Osteoblast (primary cell): ENCODE measurements at regions not wholly inside any gene's neighbourhood (a gene's known extent, or its start where the extent isn't known, plus 50 kb on each side); places are given as distances from the start of the nearest gene placed in this dataset.

ENCODE experiments used
- DNase-seq: peaks from one replicate; pipeline ENCODE4 v3.0.0; 2011; ENCODE audit warnings: low spot score, mixed read lengths; ENCODE audit not compliant: insufficient read length; ENCODE audit errors: missing footprints
- H2AFZ ChIP-seq: 2 replicates; pipeline ENCODE4 v1.6.0; 2011; ENCODE audit warnings: mild to moderate bottlenecking, low read length
- H3K27ac ChIP-seq: 2 replicates; pipeline ENCODE4 v1.5.1; 2011; ENCODE audit warnings: mild to moderate bottlenecking, low read depth, low read length, moderate library complexity
- H3K27me3 ChIP-seq: 2 replicates; pipeline ENCODE4 v1.6.0; 2012; ENCODE audit warnings: mild to moderate bottlenecking, control low read depth, inconsistent platforms, low read length, moderate library complexity; ENCODE audit not compliant: insufficient read depth
- H3K36me3 ChIP-seq: 2 replicates; pipeline ENCODE4 v1.5.1; 2011; ENCODE audit warnings: mild to moderate bottlenecking, low read length, control low read depth, moderate library complexity; ENCODE audit not compliant: insufficient read depth
- H3K4me1 ChIP-seq: 2 replicates; pipeline ENCODE4 v1.5.1; 2011; ENCODE audit warnings: mild to moderate bottlenecking, low read length, control low read depth, moderate library complexity; ENCODE audit not compliant: insufficient read depth
- H3K4me2 ChIP-seq: 2 replicates; pipeline ENCODE4 v1.6.0; 2011; ENCODE audit warnings: mild to moderate bottlenecking, low read length; ENCODE audit not compliant: insufficient read depth
- H3K4me3 ChIP-seq: fragments of 200-600 bp; sonication (generic); 3 replicates; pipeline ENCODE4 v1.5.1; 2012; ENCODE audit warnings: mild to moderate bottlenecking, low read length, inconsistent platforms; ENCODE audit not compliant: insufficient read depth
- H3K79me2 ChIP-seq: 2 replicates; pipeline ENCODE4 v1.6.0; 2012; ENCODE audit warnings: mild to moderate bottlenecking, low read length, control low read depth, inconsistent platforms; ENCODE audit not compliant: insufficient read depth
- H3K9me3 ChIP-seq: 2 replicates; pipeline ENCODE4 v1.5.1; 2011; ENCODE audit warnings: low read depth, low read length, control low read depth
- H4K20me1 ChIP-seq: 2 replicates; pipeline ENCODE4 v1.6.0; 2012; ENCODE audit warnings: mild to moderate bottlenecking, low read length, control low read depth; ENCODE audit not compliant: insufficient read depth
- CTCF ChIP-seq: IDR thresholded peaks from 2 replicates; pipeline ENCODE4 v1.5.1; 2011; ENCODE audit warnings: mild to moderate bottlenecking, low read depth, low read length, moderate library complexity; ENCODE audit errors: extremely low read depth

DNA sequence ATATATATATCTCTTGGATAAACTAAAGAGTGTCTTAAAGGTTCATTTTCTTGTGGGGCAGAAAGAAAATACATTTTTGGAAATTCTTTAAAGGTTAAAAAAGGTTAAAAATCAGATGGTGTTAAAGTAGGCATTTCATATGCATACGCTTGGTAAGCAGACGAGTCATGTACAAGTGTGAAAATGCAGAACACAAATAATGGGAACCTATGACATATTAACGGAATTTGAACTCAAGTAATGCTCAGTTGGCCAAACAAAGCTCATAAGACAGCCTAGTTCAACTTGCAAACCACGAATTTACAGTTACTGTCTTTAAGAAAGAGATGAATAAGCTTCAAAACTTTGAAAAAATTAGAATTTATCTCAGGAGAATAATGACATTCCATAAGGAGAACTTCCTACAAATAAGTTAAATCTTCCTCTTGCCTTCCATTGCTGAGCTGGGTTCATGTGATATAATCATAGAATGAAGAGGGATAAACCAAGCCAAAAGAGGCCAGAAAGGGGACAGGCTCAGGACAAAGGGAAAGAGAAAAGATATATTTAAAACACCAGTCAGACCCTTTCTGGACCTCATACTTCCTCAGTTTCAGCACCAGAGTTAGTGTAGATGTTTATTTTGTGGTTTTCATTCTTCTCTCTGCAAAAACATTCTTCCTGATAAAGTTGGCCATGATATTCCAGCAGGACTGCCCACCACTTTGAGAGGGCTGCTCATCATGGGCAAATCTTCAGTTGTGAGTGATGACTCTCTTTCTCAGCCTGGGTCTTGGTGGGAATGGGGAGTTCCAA, 256.7 kb upstream of the CD180 start:
- no peak for TF ChIP-seq CTCF
- Histone ChIP-seq H3K9me3 (no peaks in the 10 kb centered on the region), H3K4me2 (peak overlapping the region; percentile 18), H3K4me3 (no peak overlapping the region), H4K20me1 (no peaks in the 10 kb centered on the region), H3K27ac (no peak overlapping the region), H3K36me3 (no peaks in the 10 kb centered on the region), H2AFZ (no peak overlapping the region), H3K4me1 (peaks cover 7% of the 10 kb centered on the region), H3K79me2 (no peaks in the 10 kb centered on the region), H3K27me3 (no peaks in the 10 kb centered on the region)
- DNase-seq = peak; percentile 11

GRCh38 chr5:67451640-67452279, 255.2 kb upstream of the CD180 start:
- no peak for DNase-seq
- no peak for TF ChIP-seq CTCF
- Histone ChIP-seq H3K36me3 (no peaks in the 10 kb centered on the region), H3K79me2 (no peaks in the 10 kb centered on the region), H3K4me2 (no peak overlapping the region), H4K20me1 (no peaks in the 10 kb centered on the region), H3K9me3 (no peaks in the 10 kb centered on the region), H3K4me1 (peaks cover 7% of the 10 kb centered on the region), H3K27ac (no peak overlapping the region), H3K27me3 (no peaks in the 10 kb centered on the region), H2AFZ (no peak overlapping the region), H3K4me3 (no peak overlapping the region)

DNA sequence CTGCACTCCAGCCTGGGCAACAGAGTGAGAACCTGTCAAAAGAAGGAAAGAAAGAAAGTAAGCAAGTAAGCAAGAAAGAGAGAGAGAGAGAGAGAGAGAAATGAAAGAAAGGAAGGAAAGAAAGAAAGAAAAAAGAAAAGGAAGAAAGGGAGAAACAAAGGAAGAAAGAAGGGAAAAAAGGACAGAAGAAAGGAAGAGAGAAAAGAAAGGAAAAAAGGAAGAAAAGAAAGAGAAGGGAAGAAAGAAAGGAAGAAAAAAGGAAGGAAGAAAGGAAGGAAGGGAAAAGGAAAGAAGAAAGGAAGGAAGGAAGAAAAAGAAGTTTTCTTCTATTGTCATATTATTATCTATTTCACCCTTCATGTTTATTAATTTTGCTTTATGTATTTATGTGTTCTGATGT, 251.1 kb upstream of the CD180 start:
- H3K4me1 ChIP-seq = no peaks in the 10 kb centered on the region
- no peaks in the 10 kb centered on the region for H3K27me3 ChIP-seq
- no peak overlapping the region for H2AFZ ChIP-seq
- DNase-seq = no peak
- H3K27ac ChIP-seq = no peak overlapping the region
- H3K9me3 ChIP-seq = no peaks in the 10 kb centered on the region
- H3K36me3 ChIP-seq = no peaks in the 10 kb centered on the region
- no peak overlapping the region for H3K4me2 ChIP-seq
- TF ChIP-seq CTCF = no peak
- no peaks in the 10 kb centered on the region for H4K20me1 ChIP-seq
- no peak overlapping the region for H3K4me3 ChIP-seq
- H3K79me2 ChIP-seq = no peaks in the 10 kb centered on the region

- Histone ChIP-seq H3K9me3 (no peaks in the 10 kb centered on the region), H4K20me1 (no peaks in the 10 kb centered on the region), H3K27ac (no peak overlapping the region), H3K4me3 (no peak overlapping the region), H3K36me3 (no peaks in the 10 kb centered on the region), H3K27me3 (no peaks in the 10 kb centered on the region), H2AFZ (no peak overlapping the region), H3K4me2 (no peak overlapping the region), H3K4me1 (no peaks in the 10 kb centered on the region), H3K79me2 (no peaks in the 10 kb centered on the region)
- no peak for DNase-seq
- no peak for TF ChIP-seq CTCF
Observed at GRCh38 chr5:67437905-67438845, 241.6 kb upstream of the CD180 start.
